Stimulated activated CD8-positive, alpha-beta memory T cell treated with anti-CD3 and anti-CD28 coated beads, Interleukin-12 subunit alpha, Interleukin-12 subunit beta, amount 100 ng/mL, for 1 hour (primary cell): ENCODE measurements at regions not wholly inside any gene's neighbourhood (a gene's known extent, or its start where the extent isn't known, plus 50 kb on each side); places are given as distances from the start of the nearest gene placed in this dataset.

Experiments used
- DNase-seq: peaks from one replicate; pipeline ENCODE4 v3.0.0-alpha.2; 2020; ENCODE audit warnings: low read depth

DNA sequence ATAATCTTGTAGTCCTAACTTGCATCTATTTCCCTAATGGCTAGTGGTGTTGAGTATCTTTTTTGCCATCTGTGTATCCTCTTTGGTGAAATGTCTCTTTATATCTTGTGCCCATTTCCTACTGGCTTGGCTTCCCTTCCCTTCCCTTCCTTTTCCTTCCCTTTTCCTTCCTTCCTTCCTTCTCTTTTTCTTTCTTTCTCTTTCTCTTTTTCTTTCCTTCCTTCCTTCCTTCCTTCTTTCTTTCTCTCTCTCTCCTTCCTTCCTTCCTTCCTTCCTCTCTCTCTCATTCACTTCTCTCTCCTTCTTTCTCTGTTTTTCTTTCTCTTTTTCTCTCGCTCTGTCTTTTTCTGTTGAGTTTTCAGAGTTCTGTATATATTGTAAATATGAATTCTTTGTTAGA is 61.5 kb upstream of the SLC4A4 start:
- no peak for DNase-seq

GRCh38 chr4:71283642-71284257 is 55.1 kb upstream of the SLC4A4 start:
- no peak for DNase-seq

GRCh38 chr4:71287305-71287704 is 51.5 kb upstream of the SLC4A4 start:
- no peak for DNase-seq

- no peak for DNase-seq
Measured at GRCh38 chr4:71288875-71289274, 49.9 kb upstream of the SLC4A4 start.
